Hindlimb muscle (tissue), 1 donor: ENCODE measurements at regions not wholly inside any gene's neighbourhood (a gene's known extent, or its start where the extent isn't known, plus 50 kb on each side); places are given as distances from the start of the nearest gene placed in this dataset.

Experiments used
- DNase-seq: peaks from one replicate; pipeline ENCODE4 v3.0.0-alpha.2; 2013

GRCh38 chr2:71789556-71790204, 336.3 kb downstream of the DYSF start:
- no peak for DNase-seq

- DNase-seq: no peak
Observed at GRCh38 chr2:71788601-71789240, 335.4 kb downstream of the DYSF start.

GRCh38 chr2:71788186-71788525, 334.8 kb downstream of the DYSF start:
- DNase-seq: no peak

GRCh38 chr2:71787476-71788185, 334.3 kb downstream of the DYSF start:
- no peak for DNase-seq

GRCh38 chr2:71787108-71787415, 333.7 kb downstream of the DYSF start:
- DNase-seq: no peak

- DNase-seq: no peak
Observed at GRCh38 chr2:71786291-71787107, 333.1 kb downstream of the DYSF start.

GRCh38 chr2:71785516-71785981, 332.2 kb downstream of the DYSF start:
- no peak for DNase-seq

GRCh38 chr2:71784734-71785511, 331.6 kb downstream of the DYSF start:
- no peak for DNase-seq

GRCh38 chr2:71783815-71784214, 330.5 kb downstream of the DYSF start:
- DNase-seq: no peak

- no peak for DNase-seq
Observed at GRCh38 chr2:71783215-71783614, 329.9 kb downstream of the DYSF start.

- DNase-seq: no peak
Observed at GRCh38 chr2:71782323-71782722, 329.0 kb downstream of the DYSF start.

GRCh38 chr2:71781695-71782228, 328.4 kb downstream of the DYSF start:
- DNase-seq: no peak

GRCh38 chr2:71780162-71780561, 326.8 kb downstream of the DYSF start:
- DNase-seq: no peak

- DNase-seq: no peak
Observed at GRCh38 chr2:71779774-71780105, 326.4 kb downstream of the DYSF start.

- no peak for DNase-seq
Observed at GRCh38 chr2:71778936-71779773, 325.8 kb downstream of the DYSF start.

GRCh38 chr2:71778514-71778913, 325.2 kb downstream of the DYSF start:
- no peak for DNase-seq

- no peak for DNase-seq
Observed at GRCh38 chr2:71777946-71778345, 324.6 kb downstream of the DYSF start.

- DNase-seq: no peak
Observed at GRCh38 chr2:71776227-71776626, 322.9 kb downstream of the DYSF start.

- DNase-seq: no peak
Observed at GRCh38 chr2:71773218-71773617, 319.9 kb downstream of the DYSF start.

- no peak for DNase-seq
Observed at GRCh38 chr2:71772510-71773172, 319.3 kb downstream of the DYSF start.

- no peak for DNase-seq
Observed at GRCh38 chr2:71767663-71768062, 314.3 kb downstream of the DYSF start.
